ENCODE measurements at regions not wholly inside any gene's neighbourhood (a gene's known extent, or its start where the extent isn't known, plus 50 kb on each side); places are given as distances from the start of the nearest gene placed in this dataset.

GRCh38 chr9:129392093-129392541, 214.1 kb upstream of the IER5L start:
- intact Hi-C loops (cut with DNase I): no loop called here
- peak in 1 of 42 donors; percentile 28 for DNase-seq

GRCh38 chr9:129391221-129391661, 213.2 kb upstream of the IER5L start:
- peak in 14 of 42 donors; percentile 16 to 74 (median 44) for DNase-seq
- intact Hi-C loops (cut with DNase I): no loop called here

DNA sequence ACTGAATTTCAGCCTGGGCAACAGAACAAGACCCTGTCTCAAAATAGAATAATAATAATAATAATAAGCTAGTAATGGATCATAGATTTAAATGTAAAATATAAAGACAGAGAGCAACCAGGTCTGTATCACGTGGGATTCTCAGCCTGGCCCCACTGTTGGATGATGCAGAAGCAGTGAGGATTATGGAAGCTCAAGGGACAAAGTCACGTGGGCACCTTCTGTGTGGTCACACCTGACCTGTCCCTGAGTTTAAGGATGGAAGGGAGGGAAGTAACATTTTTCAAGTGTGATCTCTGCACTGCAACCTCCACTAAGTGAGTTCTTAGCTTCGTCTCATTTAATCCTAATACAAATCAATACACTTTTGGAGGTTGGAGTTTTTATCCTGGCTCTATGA, 212.5 kb upstream of the IER5L start:
- intact Hi-C loops (cut with DNase I): no loop called here
- DNase-seq: peak in 1 of 42 donors; percentile 11

DNA sequence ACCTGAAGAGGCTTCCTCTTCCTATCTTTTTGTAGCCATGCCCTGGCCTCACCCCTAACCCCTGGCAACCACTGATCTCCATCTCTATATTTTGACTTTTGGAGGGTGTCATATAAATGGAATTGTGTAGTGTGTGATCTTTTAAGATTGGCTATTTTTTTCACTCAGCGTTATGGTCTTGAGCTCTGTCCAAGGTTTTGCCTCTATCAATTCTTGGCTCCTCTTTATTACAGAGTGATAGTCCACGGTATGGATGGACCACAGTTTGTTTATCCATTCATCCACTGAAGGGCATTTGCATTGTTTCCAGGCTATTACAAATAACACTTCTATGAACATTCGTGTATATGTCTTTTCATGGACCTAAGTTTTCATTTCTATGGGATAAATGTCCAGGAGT, 209.8 kb upstream of the IER5L start:
- DNase-seq: peak in 1 of 42 donors; percentile 3
- intact Hi-C loops (cut with DNase I): no loop called here

DNA sequence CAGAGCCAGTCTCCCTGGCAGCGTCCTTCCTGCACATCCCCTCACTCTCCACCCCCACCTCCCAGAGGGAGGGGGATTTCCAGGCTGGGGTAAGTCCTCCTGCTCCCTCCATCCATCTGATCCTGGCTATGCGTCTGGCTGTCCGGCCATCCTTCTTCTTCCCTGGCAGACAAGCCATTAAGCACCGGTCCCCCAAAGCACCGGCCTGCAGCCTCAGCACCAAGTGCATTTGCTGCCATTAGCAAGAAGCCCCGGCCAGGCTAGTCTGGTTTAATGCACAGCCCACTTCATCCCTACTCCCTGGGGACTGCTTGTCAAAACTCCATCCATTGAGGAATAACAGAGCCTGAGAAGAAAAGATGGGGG, 208.7 kb upstream of the IER5L start:
- DNase-seq: peak in 2 of 42 donors; percentile 20 to 34
- intact Hi-C loops (cut with DNase I): no loop called here

DNA sequence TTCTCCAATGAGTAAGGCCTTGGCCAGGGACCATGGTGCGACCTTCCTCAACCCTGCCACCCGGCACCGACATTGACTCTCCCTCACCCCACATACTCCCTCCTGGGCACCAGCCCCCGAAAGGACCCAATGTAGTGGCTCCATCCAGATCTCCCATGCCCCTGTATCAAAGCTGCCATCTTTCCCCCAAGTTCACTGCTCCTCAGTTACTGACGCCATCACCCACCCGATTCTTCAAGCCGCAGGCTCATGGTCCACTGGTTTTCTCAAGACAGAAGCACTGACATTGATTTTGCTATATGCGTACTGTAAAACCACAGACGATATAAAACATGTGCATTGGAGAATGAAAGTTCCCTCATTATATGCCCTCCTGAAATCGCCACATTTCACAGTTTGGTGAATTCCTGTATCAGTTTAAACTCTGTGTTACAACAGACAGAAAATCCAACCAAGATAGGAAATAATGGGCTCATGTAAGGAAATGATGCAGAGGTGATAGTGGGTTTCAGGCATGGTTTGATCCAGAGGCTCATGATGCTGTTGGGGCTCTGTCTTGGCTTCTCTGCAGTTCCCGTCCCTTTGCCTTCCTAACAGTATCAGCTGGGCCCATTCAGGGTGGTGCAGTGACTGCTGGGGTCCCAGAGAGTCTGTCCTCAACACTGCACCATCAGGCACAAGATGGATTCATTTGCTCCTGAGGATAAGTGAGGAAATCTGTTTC, 207.3 kb upstream of the IER5L start:
- DNase-seq: peak in 2 of 42 donors; percentile 17 to 28
- intact Hi-C loops (cut with DNase I): no loop called here

GRCh38 chr9:129384491-129385210, 206.6 kb upstream of the IER5L start:
- DNase-seq: peak in 2 of 42 donors; percentile 21 to 24
- intact Hi-C loops (cut with DNase I): no loop called here

- intact Hi-C loops (cut with DNase I): no loop called here
- peak; percentile 59 to 91 (median 79) for DNase-seq
Observed at GRCh38 chr9:129383561-129384490, 205.8 kb upstream of the IER5L start.

DNA sequence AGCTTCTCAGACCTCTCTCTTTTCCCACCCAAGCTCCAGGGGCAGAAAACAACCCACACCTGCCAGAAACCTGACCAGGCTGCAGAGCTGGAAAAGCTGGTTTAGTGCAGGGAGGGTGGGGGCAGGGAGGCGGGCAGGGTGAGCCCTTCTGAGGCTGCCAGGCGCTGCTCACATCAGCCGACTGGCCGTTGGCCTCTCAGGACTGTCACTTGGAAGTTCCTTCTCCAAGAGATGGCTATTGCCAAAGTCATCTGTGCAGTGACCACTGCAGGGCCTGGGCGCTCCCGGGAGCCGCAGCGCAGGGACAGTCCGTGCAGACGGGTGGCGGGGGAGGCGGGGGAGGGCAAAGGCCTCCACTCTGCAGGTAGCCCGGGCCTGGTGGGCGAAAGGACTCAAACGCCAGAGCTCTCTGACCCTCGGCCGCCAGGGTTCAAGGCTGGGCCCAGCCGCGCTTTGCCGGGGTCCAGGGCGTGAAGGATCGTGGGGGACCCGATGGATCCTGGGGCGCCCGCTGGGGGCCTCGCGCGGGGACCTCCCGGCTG, 205.0 kb upstream of the IER5L start:
- DNase-seq: peak in 18 of 42 donors; percentile 15 to 62 (median 38)
- intact Hi-C loops (cut with DNase I): no loop called here

DNA sequence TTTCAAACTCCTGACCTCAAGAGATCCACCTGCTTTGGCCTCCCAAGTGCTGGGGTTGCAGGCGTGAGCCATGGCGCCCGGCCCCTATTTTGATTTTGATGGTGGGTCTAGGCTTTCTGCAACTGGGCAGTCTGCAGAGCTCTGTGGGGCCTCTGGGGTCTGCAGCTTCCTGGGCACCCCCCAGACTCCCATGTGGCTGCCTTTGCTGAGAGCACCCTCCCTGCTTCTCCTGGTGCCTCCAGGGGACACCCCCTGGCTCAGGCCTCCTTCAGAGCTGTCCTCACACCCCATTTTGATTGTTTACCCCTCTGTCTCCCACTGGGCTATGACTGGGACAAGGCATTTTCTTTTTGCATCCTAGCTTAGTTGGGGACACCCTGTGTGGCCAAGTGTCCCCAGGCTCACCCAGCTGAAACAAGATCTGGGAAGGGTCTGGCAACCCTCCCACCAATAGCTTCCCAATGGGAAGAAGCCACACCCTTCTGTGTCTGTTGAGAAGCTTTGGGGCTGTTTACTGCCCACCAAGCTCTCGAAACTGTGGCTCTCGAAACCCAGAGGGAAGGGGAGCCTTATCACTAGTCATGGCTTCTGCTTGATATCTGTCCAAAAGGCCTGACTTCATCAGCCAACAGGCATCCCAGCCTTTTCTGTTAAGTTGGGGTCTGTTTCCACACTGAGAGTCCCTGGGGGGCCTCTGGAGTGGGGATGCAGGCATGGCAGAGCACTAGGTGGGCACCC, 204.4 kb upstream of the IER5L start:
- intact Hi-C loops (cut with DNase I): no loop called here
- no peak for DNase-seq

- no peak for DNase-seq
- intact Hi-C loops (cut with DNase I): no loop called here
Observed at GRCh38 chr9:129381481-129381957, 203.5 kb upstream of the IER5L start.

DNA sequence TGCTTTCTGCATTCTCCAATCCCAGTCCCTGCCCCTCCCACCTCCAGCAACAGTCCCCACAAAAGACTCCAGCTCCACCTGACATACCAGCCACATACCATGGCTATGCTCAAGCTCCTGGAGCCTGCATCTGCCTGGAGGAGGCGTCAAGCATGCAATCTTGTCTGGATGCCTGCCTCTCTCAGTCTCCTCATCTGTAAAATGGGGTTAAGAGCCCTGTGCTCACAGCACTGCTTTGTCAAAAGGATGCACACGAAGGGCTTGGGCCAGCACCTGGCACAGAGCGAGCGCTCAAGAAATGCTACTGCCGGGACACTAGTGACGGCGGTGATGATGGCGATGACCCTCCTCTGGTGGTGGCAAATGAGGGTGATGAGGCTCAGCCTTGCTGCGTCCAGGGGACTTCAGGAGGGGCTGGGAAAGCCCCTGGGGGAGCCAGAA, 202.9 kb upstream of the IER5L start:
- DNase-seq: no peak
- intact Hi-C loops (cut with DNase I): no loop called here

DNA sequence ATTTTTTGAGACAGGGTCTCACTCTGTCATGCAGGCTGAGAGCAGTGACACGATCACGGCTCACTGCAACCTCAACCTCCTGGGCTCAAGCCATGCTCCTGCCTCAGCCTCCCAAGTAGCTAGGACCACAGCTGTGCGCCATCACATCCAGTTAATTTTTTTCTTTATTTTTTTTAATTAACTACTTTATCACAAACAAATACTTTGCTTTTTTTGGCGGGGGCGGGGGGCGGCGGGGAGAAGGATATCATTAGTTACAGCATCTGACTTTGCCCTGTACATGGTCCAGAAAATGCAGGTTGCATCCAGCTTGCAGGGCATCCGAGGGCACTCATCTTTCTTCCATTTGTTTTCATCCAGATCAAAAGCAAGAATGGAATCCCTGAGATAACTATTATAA, 201.8 kb upstream of the IER5L start:
- intact Hi-C loops (cut with DNase I): no loop called here
- no peak for DNase-seq

- no peak for DNase-seq
- intact Hi-C loops (cut with DNase I): no loop called here
Observed at GRCh38 chr9:129379181-129379836, 201.2 kb upstream of the IER5L start.

GRCh38 chr9:129377931-129378661, 200.0 kb upstream of the IER5L start:
- intact Hi-C loops (cut with DNase I): no loop called here
- DNase-seq: no peak

- DNase-seq: no peak
- intact Hi-C loops (cut with DNase I): no loop called here
Observed at GRCh38 chr9:129377181-129377580, 199.1 kb upstream of the IER5L start.

DNA sequence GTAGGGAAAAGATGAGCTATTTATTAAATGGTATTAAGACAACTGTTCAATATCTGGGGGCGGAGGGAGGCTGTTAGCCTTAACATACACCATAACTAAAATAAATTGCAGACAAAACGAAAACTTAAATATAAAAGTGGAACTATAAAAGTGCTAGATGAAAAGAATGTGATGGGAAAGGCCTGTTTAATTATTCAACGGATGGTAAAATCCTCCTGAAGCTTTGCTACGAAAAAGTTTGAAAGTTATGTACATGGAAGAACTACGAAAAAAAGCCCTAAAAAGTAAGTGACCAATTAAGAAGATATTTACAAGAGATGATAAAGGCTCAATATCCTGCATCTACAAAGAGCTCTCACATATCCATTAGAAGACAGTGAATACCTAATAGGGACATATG, 197.8 kb upstream of the IER5L start:
- DNase-seq: no peak
- intact Hi-C loops (cut with DNase I): no loop called here

Measured in head of caudate nucleus (tissue), 42 donors.